ENCODE measurements at regions not wholly inside any gene's neighbourhood (a gene's known extent, or its start where the extent isn't known, plus 50 kb on each side); places are given as distances from the start of the nearest gene placed in this dataset.
"Not testable (repeated sequence)": the region's sequence is repeated elsewhere in the genome, so short reads cannot be mapped to it uniquely, and the experiment has no call there.

DNA sequence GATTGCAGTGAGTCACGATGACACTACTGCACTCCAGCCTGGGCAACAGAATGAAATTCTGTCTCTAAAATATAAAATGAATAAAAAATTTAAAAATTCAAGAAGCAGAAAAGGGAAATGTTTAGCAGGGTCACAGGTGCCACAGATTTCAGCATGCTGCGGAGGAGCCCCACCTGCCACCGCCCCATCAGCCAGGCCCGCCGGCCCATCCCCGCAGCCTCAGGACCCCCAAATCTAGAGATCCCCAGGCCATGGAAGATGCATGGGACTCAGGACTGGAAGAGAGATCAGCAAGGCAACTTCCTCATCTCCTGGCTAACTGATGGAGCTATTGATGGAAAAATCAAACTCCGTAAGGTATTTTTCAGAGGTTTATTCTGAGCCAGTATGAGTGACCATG, 208.2 kb downstream of the UQCRFS1 start:
- DNase-seq = no peak

DNA sequence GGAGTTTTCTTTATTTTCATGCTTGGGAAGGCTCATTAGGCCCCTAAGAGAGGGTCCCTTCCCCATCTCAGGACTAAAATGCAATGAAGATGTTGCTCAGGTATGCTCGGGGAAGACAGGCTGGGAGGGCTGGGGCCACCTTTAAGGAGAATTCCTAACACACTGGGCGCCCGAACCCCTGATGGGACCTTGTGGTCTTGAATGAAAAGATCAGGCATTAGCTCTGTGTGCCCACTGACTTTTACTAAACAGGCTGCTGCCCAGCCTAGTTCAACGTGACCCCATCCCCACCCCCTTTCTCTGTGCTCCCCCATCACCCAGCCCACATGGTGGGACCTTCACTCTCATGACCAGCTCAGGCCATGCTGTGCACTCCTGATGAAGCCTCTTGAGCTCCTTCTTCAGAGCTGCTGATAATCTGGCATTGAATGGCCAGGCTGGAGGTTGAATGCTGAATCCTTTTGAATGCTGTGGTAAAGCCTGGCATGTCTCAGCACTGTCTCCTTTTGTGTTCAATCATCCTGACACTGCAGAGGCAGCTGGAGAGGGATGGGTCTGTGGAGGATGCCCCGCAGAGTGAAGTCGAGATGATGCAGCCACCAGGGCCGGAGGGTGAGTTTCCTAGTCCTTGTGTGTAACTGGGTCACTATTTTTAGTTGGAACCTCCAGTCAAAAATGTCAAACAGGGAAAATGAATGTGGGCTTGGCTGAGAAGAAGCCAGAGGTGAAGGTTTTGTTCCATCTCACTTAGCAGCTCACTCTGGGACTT, 209.1 kb downstream of the UQCRFS1 start:
- no peak for DNase-seq

GRCh38 chr19:29002336-29002735, 210.6 kb downstream of the UQCRFS1 start:
- DNase-seq = no peak

- DNase-seq = no peak
These were observed 211.2 kb downstream of the UQCRFS1 start for GRCh38 chr19:29001597-29002245.

DNA sequence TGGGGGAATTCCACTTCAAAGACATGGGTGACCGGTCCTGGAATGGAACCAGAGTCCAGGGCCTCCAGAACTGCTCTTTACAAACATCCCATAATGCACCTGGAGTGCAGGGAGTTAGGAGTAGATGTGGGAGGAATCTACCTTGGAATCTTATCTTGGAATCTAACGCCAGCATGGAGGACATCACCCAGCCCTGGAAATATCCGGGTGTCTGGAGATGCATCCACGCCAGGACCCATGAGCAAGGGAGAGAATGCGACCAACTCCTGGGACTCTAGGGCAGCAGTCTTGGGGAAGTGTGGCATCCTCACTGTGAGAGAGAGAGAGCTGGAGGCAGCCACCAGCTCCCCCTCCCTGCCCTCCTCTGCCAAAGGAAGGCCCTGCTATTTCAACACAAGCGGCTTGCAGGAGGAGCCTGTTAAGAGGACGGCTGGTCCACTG, 211.8 kb downstream of the UQCRFS1 start:
- no peak for DNase-seq

GRCh38 chr19:28999724-29000433, 213.1 kb downstream of the UQCRFS1 start:
- DNase-seq = no peak

DNA sequence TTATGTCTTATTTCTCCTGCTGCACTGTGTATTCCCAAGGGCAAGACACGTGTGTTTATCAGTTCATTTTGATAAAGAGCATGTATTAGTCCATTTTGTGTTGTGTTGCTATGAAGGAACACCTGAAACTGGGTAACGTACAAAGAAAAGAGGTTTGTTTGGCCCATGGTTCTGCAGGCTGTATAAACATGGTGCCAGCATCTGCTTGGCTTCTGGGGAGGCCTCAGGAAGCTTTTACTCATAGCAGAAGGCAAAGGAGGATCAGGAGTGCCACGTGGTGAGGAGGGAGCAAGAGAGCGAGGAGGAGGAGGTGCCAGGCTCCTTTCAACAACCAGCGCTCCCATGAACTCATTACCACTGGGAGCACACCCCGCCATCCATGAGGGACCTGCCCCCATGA, 214.0 kb downstream of the UQCRFS1 start:
- DNase-seq = no peak

GRCh38 chr19:28997866-28998265, 215.1 kb downstream of the UQCRFS1 start:
- DNase-seq = not testable (repeated sequence)

GRCh38 chr19:28990522-28990921, 222.4 kb downstream of the UQCRFS1 start:
- DNase-seq = no peak

DNA sequence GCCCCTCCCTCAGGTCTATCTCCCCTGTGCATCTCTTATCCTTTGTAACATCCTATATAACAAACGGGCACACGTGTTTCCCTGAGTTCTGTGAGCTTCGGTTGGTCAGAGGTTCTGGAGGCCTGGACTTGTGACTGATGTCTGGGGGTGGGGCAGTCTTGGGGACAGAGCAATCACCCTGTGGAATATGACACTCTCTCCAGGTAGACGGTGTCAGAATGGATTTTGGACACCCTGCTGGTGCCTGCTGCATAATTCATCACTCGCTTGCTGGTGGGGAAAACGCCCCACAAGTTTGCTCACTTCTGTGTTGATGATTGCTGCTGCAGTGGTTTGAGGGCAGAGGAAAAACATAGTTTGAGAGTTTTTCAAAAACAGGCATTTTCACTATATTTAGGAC, 223.2 kb downstream of the UQCRFS1 start:
- no peak for DNase-seq

- DNase-seq = no peak
These were observed 224.9 kb downstream of the UQCRFS1 start for GRCh38 chr19:28988066-28988465.

GRCh38 chr19:28987177-28987576, 225.8 kb downstream of the UQCRFS1 start:
- no peak for DNase-seq

GRCh38 chr19:28985201-28985600, 227.8 kb downstream of the UQCRFS1 start:
- no peak for DNase-seq

DNA sequence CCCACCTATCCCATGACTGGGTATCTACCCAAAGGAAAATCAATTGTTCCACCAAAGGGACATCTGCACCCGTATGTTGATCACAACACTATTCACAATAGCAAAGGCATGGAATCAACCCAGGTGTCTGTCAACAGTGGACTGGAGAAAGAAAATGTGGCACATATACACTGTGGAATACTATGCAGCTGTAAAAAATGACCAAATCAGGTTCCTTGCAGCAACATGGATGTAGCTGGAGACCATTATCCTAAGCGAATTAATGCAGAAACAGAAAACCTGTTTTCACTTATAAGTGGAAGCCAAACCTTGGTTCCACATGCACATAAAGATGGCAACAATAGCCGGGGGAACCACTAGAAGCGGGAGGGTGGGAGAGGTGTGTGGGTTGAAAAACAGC, 228.6 kb downstream of the UQCRFS1 start:
- DNase-seq = no peak

- DNase-seq = no peak
These were observed 229.5 kb downstream of the UQCRFS1 start for GRCh38 chr19:28983430-28983829.

- DNase-seq = no peak
These were observed 231.0 kb downstream of the UQCRFS1 start for GRCh38 chr19:28981994-28982393.

DNA sequence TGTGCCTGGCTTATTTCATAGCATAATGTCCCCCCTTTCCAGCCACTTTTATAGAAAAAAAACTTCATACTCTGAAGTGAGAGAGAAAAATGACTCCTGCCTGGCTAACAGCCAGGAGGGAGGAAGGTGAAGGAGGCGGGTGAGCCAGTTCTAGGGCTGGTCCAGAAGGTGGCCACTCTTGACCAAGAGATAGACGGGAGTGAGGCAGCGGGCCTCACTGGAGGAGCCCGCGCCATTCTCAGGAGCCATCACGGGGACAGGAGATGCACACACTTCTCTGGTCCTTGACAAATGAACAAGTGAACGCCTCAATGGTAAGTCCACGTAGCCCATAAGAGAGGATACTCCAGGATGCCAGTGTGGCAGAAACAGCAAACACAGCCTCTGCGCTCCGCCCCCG, 231.4 kb downstream of the UQCRFS1 start:
- DNase-seq = no peak

GRCh38 chr19:28980236-28980868, 232.6 kb downstream of the UQCRFS1 start:
- no peak for DNase-seq

DNA sequence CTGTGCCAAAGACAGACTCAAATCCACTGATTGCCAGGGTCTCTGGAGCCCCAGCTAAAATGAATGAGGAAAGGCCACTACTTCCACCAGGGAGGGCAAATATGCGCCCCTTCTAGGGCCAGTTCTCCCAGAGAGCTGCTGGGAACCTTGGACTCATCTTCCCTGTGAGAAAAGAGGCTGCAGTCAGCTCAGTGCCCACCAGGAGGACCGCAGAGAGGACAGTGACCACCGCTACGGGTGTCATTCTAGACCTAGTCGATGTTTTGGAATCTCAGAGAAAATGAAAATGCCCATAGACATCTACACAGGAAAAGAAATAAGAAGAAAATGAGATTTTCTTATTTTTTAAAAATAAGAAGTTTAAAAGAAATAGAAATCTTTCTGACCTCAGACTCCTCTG, 235.1 kb downstream of the UQCRFS1 start:
- no peak for DNase-seq

DNA sequence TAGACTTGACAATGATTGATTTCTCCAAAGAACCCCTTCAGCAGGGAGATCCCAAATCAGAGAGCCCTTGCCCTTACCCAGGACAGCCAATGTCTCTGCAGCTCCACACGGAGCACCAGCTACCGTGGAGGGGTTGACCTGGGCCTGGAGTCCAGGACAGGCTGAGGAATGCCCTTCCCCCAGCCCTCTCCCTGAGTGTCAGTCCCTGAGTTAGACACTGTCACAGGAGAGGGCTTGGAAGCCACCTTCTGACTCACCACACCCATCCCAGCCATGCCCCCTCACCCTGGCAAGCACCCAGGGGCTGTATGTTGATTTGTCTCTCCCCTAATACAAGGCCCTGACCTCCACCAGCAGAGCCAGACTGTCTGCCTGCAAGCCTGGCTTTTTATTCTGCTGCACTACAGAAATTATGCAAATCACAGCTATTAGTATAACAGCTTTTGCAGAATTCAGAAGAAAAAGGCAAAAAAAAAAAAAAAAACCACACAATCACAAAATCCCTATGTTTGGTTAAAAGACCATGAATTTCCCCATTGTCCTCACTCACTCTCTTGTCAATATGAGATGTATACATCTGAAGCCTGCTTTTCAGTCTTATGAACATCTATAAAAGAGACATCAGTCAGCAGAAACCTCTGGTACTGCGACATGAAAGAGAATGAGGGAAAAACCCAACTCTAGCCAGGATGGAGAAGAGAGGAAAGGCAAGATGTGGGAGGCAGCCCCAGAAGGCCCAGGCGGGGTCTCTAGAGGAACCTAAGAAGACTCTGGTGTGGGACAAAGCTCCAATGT, 240.7 kb downstream of the UQCRFS1 start:
- no peak for DNase-seq

DNA sequence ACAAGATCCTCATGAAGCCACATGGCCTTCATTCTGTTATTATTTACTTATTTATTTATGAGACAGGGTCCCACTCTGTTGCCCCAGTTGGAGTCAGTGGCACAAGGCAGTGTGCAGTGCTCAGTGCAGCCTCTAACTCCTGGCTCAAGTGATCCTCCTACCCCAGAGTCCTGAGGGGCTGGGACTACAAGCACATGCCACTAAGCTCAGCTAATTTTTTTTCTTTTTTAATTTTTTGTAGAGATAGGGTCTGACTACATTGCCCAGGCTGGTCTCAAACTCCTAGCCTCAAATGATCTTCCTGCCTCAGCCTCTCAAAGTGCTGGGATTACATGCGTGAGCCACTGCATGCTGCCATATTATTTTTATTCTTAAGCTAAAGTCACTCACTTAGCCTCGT, 241.4 kb downstream of the UQCRFS1 start:
- no peak for DNase-seq

DNA sequence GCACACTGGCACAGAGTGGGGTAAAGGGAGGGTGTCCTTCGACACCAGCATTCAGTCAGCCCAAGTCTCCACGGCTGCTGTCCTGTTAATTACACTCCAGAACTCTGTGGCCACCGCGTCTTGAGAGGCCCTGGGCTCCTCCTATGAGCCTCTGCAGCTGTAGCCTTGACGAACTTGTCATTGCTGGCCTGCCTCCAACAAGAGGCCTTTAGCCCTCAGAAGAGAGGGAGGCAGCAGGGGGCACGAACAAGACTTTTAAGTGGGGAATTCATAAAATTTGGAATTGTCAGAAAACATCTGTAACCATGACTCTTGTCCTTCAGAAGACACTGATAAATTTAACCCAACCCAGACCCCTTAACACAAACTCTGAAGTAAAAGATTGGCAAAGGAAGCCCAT, 241.9 kb downstream of the UQCRFS1 start:
- no peak for DNase-seq

- no peak for DNase-seq
These were observed 244.2 kb downstream of the UQCRFS1 start for GRCh38 chr19:28968721-28969120.
